Uterus (tissue), 3 donors: ENCODE measurements at regions not wholly inside any gene's neighbourhood (a gene's known extent, or its start where the extent isn't known, plus 50 kb on each side); places are given as distances from the start of the nearest gene placed in this dataset.

Experiments
- DNase-seq, 2 donors: peaks; one replicate each; pipeline ENCODE4 v3.0.0-alpha.2; 2019 to 2020
- H3K27ac ChIP-seq, 2 donors: fragments of 200-600 bp; sonication (generic); 1 replicate in 1 of 2; 2 replicates in 1 of 2; pipeline ENCODE4 v1.5.1; 2016 to 2018
- H3K27me3 ChIP-seq, 2 donors: fragments of 200-600 bp; sonication (generic); one replicate each; pipeline ENCODE4 v1.5.1; 2018 to 2019; ENCODE audit warnings: control low read depth in 1 of 2
- H3K36me3 ChIP-seq, 2 donors: fragments of 200-600 bp; sonication (generic); one replicate each; pipeline ENCODE4 v1.5.1; 2019; ENCODE audit warnings: control low read depth in 1 of 2
- H3K4me1 ChIP-seq, 2 donors: fragments of 200-600 bp; sonication (generic); one replicate each; pipeline ENCODE4 v1.5.1; 2018 to 2019; ENCODE audit warnings: control low read depth in 1 of 2
- H3K4me3 ChIP-seq, 2 donors: fragments of 200-600 bp; sonication (generic); 1 replicate in 1 of 2; 2 replicates in 1 of 2; pipeline ENCODE4 v1.5.1; 2018 to 2019; ENCODE audit warnings: mild to moderate bottlenecking in 1 of 2
- H3K9me3 ChIP-seq, 2 donors: fragments of 200-600 bp; sonication (generic); one replicate each; pipeline ENCODE4 v1.5.1; 2019; ENCODE audit warnings: control low read depth in 1 of 2
- CTCF ChIP-seq, 4 experiments: fragments of 200-600 bp in 2 of 4; fragments of 450-650 bp in 2 of 4; sonication (generic) in 2 of 4; IDR thresholded peaks; one replicate each; pipeline ENCODE4 v1.5.1; 2016 to 2019; ENCODE audit warnings: antibody characterized with exemption in 4 of 4, mild to moderate bottlenecking in 2 of 4, moderate library complexity in 1 of 4
- POLR2A ChIP-seq, 2 donors: fragments of 450-650 bp; IDR thresholded peaks; one replicate each; pipeline ENCODE4 v1.6.1; 2016; ENCODE audit warnings: antibody characterized with exemption in 2 of 2, mild to moderate bottlenecking in 1 of 2, moderate library complexity in 1 of 2
- intact Hi-C: fragments of 100-400 bp; cut with DNase I; formaldehyde crosslinking; loops from one replicate; pipeline ENCODE4 v1.15.1; 2023; ENCODE audit warnings: low total_unique reads
- donor health status: DM: yes; HTN: yes; CAD: no.

- Histone ChIP-seq H3K9me3 (no peaks in the 10 kb centered on the region), H3K27me3 (no peaks in the 10 kb centered on the region), H3K4me3 (no peak overlapping the region), H3K4me1 (no peaks in the 10 kb centered on the region), H3K36me3 (no peaks in the 10 kb centered on the region), H3K27ac (no peak overlapping the region)
- intact Hi-C loops = no loop called here
- no peak for TF ChIP-seq POLR2A (IDR thresholded peaks at IDR 0.05)
- TF ChIP-seq CTCF (IDR thresholded peaks at IDR 0.05) = no peak
- no peak for DNase-seq
Measured at GRCh38 chr12:88291498-88292131, 149.5 kb downstream of the TMTC3 start.

- Histone ChIP-seq H3K4me3 (no peak overlapping the region), H3K27ac (no peak overlapping the region), H3K9me3 (no peaks in the 10 kb centered on the region), H3K4me1 (no peaks in the 10 kb centered on the region), H3K36me3 (no peaks in the 10 kb centered on the region), H3K27me3 (no peaks in the 10 kb centered on the region)
- intact Hi-C loops = no loop called here
- TF ChIP-seq POLR2A (IDR thresholded peaks at IDR 0.05) (no peak), CTCF (IDR thresholded peaks at IDR 0.05) (no peak)
- DNase-seq = no peak
Measured at GRCh38 chr12:88298014-88298682, 156.0 kb downstream of the TMTC3 start.

- intact Hi-C loops = no loop called here
- no peaks in the 10 kb centered on the region for H3K9me3 ChIP-seq
- no peak overlapping the region for H3K27ac ChIP-seq
- H3K4me1 ChIP-seq = no peaks in the 10 kb centered on the region
- no peaks in the 10 kb centered on the region for H3K27me3 ChIP-seq
- no peak overlapping the region for H3K4me3 ChIP-seq
- TF ChIP-seq CTCF (IDR thresholded peaks at IDR 0.05) = no peak
- TF ChIP-seq POLR2A (IDR thresholded peaks at IDR 0.05) = no peak
- no peak for DNase-seq
- H3K36me3 ChIP-seq = no peaks in the 10 kb centered on the region
Measured at GRCh38 chr12:88298761-88299242, 156.7 kb downstream of the TMTC3 start.

GRCh38 chr12:88299567-88300101 lies 157.5 kb downstream of the TMTC3 start:
- no peak for DNase-seq
- H3K4me1 ChIP-seq = no peaks in the 10 kb centered on the region
- no peak for TF ChIP-seq POLR2A (IDR thresholded peaks at IDR 0.05)
- no peak for TF ChIP-seq CTCF (IDR thresholded peaks at IDR 0.05)
- H3K4me3 ChIP-seq = no peak overlapping the region
- H3K27me3 ChIP-seq = no peaks in the 10 kb centered on the region
- H3K36me3 ChIP-seq = no peaks in the 10 kb centered on the region
- H3K27ac ChIP-seq = no peak overlapping the region
- intact Hi-C loops = no loop called here
- H3K9me3 ChIP-seq = no peaks in the 10 kb centered on the region

- no peak for TF ChIP-seq POLR2A (IDR thresholded peaks at IDR 0.05)
- TF ChIP-seq CTCF (IDR thresholded peaks at IDR 0.05) = no peak
- intact Hi-C loops = no loop called here
- no peak for DNase-seq
- Histone ChIP-seq H3K27me3 (no peaks in the 10 kb centered on the region), H3K9me3 (no peaks in the 10 kb centered on the region), H3K4me3 (no peak overlapping the region), H3K27ac (no peak overlapping the region), H3K36me3 (no peaks in the 10 kb centered on the region), H3K4me1 (no peaks in the 10 kb centered on the region)
Measured at GRCh38 chr12:88300931-88301330, 158.8 kb downstream of the TMTC3 start.
